ENCODE measurements at regions not wholly inside any gene's neighbourhood (a gene's known extent, or its start where the extent isn't known, plus 50 kb on each side); places are given as distances from the start of the nearest gene placed in this dataset.

- DNase-seq: peak; percentile 4 to 31 (median 13)
Measured at GRCh38 chr19:28878862-28879566, 333.9 kb downstream of the UQCRFS1 start.

- DNase-seq: no peak
Measured at GRCh38 chr19:28876609-28877123, 336.3 kb downstream of the UQCRFS1 start.

GRCh38 chr19:28874742-28875141 lies 338.2 kb downstream of the UQCRFS1 start:
- DNase-seq: no peak

- DNase-seq: no peak
Measured at GRCh38 chr19:28873301-28873700, 339.6 kb downstream of the UQCRFS1 start.

- DNase-seq: no peak
Measured at GRCh38 chr19:28871099-28871725, 341.7 kb downstream of the UQCRFS1 start.

GRCh38 chr19:28869459-28869858 lies 343.5 kb downstream of the UQCRFS1 start:
- no peak for DNase-seq

- DNase-seq: no peak
Measured at GRCh38 chr19:28868836-28869235, 344.1 kb downstream of the UQCRFS1 start.

- no peak for DNase-seq
Measured at GRCh38 chr19:28867978-28868377, 345.0 kb downstream of the UQCRFS1 start.

- DNase-seq: no peak
Measured at GRCh38 chr19:28864577-28865042, 348.3 kb downstream of the UQCRFS1 start.

GRCh38 chr19:28864024-28864503 lies 348.9 kb downstream of the UQCRFS1 start:
- no peak for DNase-seq

- no peak for DNase-seq
Measured at GRCh38 chr19:28862238-28862637, 350.7 kb downstream of the UQCRFS1 start.

- DNase-seq: no peak
Measured at GRCh38 chr19:28859811-28860210, 353.1 kb downstream of the UQCRFS1 start.

- DNase-seq: no peak
Measured at GRCh38 chr19:28858933-28859332, 354.0 kb downstream of the UQCRFS1 start.

- DNase-seq: no peak
Measured at GRCh38 chr19:28857967-28858366, 355.0 kb downstream of the UQCRFS1 start.

GRCh38 chr19:28855216-28855615 lies 357.7 kb downstream of the UQCRFS1 start:
- no peak for DNase-seq

GRCh38 chr19:28847468-28847867 lies 365.5 kb downstream of the UQCRFS1 start:
- no peak for DNase-seq

- DNase-seq: no peak
Measured at GRCh38 chr19:28846094-28846812, 366.7 kb downstream of the UQCRFS1 start.

GRCh38 chr19:28843761-28844492 lies 369.0 kb downstream of the UQCRFS1 start:
- DNase-seq: no peak

GRCh38 chr19:28841531-28841930 lies 371.4 kb downstream of the UQCRFS1 start:
- DNase-seq: no peak

GRCh38 chr19:28840891-28841290 lies 372.1 kb downstream of the UQCRFS1 start:
- no peak for DNase-seq

GRCh38 chr19:28839455-28839854 lies 373.5 kb downstream of the UQCRFS1 start:
- no peak for DNase-seq

- DNase-seq: no peak
Measured at GRCh38 chr19:28838909-28839308, 374.0 kb downstream of the UQCRFS1 start.

- no peak for DNase-seq
Measured at GRCh38 chr19:28836421-28836820, 376.5 kb downstream of the UQCRFS1 start.
